GM12875 (cell line): ENCODE measurements at regions not wholly inside any gene's neighbourhood (a gene's known extent, or its start where the extent isn't known, plus 50 kb on each side); places are given as distances from the start of the nearest gene placed in this dataset.

Source experiments
- H3K4me3 ChIP-seq: one replicate; pipeline ENCODE4 v1.5.1; 2011; ENCODE audit warnings: low read depth, low read length, control low read depth
- CTCF ChIP-seq: IDR thresholded peaks from 2 replicates; pipeline ENCODE4 v1.5.1; 2011; ENCODE audit warnings: low read depth, mild to moderate bottlenecking, control low read depth, inconsistent platforms, low read length, moderate library complexity, borderline replicate concordance; ENCODE audit not compliant: insufficient read depth

DNA sequence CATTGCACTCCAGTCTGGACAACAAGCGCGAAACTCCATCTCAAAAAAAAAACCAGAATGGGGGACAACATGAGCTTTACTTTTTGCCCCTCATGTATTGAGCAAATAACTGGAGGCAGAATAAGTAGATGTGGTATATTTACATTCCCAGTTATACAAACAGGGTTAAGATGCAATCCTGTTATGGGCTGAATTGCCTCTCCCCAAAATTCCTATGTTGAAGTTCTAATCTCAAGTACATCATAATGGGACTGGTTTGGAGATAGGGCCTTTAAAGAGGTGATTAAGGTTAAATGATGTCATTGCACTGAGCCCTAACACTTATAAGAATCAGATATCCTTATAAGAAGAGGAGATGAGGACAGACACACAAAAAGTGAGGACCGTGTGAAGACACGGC is 319.8 kb upstream of the KLHL29 start:
- no peak overlapping the region for H3K4me3 ChIP-seq
- no peak for TF ChIP-seq CTCF

GRCh38 chr2:23065936-23066335 is 319.0 kb upstream of the KLHL29 start:
- no peak overlapping the region for H3K4me3 ChIP-seq
- no peak for TF ChIP-seq CTCF

- no peak for TF ChIP-seq CTCF
- no peak overlapping the region for H3K4me3 ChIP-seq
These were observed 318.3 kb upstream of the KLHL29 start for GRCh38 chr2:23066686-23067085.

DNA sequence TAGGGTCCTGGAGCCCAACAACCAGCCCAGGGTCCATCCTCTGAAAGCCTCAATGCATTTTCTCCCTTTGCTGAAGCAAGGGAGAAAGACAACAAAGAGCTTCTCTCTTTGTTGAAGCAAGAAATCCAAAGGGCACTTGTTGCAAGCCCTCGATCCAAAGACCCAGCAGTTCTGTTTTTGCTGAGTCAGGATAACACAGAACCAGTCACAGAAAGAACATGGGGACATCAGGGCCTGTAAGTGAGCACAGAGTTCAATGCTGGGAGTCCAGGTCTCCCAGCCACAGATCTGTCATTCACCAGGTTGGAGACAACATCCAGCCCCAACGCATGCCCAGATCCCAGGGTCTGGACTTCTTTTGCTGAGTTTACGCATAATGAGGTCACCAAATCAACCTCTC is 315.8 kb upstream of the KLHL29 start:
- no peak for TF ChIP-seq CTCF
- H3K4me3 ChIP-seq, result no peak overlapping the region

GRCh38 chr2:23069923-23070322 is 315.1 kb upstream of the KLHL29 start:
- TF ChIP-seq CTCF, result no peak
- H3K4me3 ChIP-seq, result no peak overlapping the region

- no peak overlapping the region for H3K4me3 ChIP-seq
- no peak for TF ChIP-seq CTCF
These were observed 311.9 kb upstream of the KLHL29 start for GRCh38 chr2:23073056-23073455.

DNA sequence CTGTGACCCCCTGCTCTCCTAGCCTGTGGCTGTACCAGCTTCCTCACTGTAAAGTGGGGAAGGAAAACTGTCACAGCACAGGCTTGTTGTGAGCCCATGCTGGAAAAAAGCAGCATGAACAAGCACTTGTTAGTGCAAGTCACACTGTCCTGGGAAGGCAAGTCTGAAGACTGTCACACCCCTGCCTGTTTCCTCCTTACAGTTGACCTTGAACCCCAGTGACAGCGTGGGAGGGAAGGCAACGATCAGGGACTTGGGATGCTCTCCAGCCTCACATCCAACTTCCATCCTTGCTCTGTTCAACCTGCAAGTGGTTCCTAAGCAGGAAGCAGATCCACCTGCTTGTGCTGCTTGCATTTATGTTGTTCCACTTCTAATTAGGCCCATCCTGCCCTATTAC is 311.3 kb upstream of the KLHL29 start:
- no peak overlapping the region for H3K4me3 ChIP-seq
- no peak for TF ChIP-seq CTCF
